C1 segment of cervical spinal cord (tissue), 14 donors: ENCODE measurements at regions not wholly inside any gene's neighbourhood (a gene's known extent, or its start where the extent isn't known, plus 50 kb on each side); places are given as distances from the start of the nearest gene placed in this dataset.
"Not testable (repeated sequence)": the region's sequence is repeated elsewhere in the genome, so short reads cannot be mapped to it uniquely, and the experiment has no call there.

Source experiments
- DNase-seq, 14 donors: peaks; one replicate each; lab custom pipeline; 2025; lab: John Stamatoyannopoulos, UW

DNA sequence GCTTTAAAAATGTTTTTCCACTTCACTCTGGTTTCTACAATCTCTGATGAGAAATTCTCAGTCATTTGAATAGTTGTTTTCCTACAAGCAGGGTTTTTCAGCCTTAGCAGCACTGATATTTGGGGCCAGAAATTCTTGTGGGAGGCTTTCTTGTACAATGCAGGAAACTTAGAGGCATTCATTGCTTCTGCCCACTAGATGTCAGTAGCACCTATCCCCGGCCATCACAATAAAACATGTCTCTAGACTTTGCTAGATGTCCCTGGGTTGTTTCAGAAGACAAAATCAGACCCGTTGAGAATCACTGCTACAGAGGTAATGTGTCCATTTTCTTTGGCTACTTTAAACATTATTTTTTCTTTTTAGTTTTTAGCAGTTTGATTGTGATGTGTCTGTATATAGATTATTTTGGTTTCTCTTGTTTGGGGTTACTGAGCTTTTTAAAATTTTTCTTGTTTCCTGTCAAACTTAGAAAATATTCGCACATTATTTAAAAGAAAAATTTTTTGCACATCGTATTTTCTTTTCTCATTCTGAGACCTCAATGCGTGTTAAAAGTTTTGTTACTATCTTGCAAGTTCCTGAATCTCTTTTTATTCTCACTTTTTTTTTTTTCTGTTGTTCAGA, 60.8 kb upstream of the CCDC179 start:
- DNase-seq, result peak in 1 of 14 donors; percentile 0

DNA sequence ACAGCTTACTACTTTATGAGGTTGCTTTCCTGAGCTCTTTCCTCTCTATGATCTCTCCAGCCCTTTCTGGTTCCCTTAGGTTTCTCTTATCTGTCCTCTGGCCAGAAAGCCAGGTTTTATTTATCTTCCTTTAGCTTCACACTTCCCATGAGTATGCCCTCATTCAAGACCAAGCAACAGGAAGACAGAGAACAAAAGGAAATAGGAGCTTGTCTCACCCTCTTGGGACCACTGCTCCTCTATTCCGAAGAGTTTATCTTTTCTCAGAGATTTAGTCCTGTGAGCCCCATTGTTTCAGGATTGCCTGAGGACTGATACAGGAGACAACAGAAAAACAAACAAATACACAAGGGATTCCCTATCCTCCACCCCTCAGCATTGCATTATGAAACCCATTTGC, 62.4 kb upstream of the CCDC179 start:
- DNase-seq, result no peak

DNA sequence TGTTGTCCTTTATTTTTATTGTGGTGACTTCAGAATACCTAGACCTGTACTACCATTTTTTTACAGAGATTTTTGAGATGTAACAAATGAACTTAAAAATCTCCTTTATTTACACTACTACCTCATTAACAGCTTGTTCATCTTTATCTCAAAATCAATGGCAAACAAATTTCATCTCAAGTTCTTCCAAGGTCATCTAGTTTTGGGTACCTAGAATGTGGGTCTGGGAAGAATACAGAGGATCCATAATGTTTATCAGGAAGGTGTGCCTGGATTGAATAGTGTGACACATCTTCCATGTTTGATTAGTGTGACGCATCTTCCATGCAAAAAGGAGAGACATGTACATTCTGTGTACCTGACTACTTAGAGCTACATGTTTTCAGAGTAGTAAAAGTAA, 63.3 kb upstream of the CCDC179 start:
- no peak for DNase-seq

DNA sequence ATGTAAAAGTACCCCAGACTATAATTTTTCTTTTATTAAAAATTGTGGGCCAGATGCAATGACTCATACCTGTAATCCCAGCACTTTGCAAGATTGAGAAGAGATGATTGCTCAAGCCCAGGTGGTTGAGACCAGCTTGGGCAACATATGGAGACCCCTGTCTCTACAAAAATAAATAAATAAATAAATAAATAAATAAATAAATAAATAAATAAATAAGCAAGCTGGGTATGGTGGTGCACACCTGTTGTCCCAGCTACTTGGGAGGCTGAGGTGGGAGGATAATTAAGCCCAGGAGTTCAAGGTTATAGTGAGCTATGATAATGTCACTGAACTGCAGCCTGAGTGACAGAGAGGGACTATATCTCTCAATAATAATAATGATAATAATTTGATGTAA, 66.1 kb upstream of the CCDC179 start:
- DNase-seq, result no peak

DNA sequence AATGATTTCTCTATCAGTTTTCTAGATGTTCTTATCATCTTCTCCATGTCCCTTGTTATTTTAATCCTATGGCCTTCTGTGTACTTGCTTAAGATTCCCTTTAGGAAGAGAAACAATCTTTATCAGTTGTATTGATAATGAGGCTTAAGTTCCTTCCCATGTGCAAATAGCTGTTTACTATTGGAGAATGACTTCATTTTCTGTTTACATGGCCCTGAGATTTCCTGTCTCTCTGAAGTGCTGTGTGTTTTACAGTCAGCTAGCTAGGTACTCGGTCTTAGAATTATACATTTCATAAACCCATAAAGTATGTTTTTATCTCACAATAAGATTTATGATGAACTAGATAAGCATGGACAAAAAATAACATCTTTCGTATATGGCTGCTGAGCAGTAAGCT, 67.5 kb upstream of the CCDC179 start:
- DNase-seq, result no peak

DNA sequence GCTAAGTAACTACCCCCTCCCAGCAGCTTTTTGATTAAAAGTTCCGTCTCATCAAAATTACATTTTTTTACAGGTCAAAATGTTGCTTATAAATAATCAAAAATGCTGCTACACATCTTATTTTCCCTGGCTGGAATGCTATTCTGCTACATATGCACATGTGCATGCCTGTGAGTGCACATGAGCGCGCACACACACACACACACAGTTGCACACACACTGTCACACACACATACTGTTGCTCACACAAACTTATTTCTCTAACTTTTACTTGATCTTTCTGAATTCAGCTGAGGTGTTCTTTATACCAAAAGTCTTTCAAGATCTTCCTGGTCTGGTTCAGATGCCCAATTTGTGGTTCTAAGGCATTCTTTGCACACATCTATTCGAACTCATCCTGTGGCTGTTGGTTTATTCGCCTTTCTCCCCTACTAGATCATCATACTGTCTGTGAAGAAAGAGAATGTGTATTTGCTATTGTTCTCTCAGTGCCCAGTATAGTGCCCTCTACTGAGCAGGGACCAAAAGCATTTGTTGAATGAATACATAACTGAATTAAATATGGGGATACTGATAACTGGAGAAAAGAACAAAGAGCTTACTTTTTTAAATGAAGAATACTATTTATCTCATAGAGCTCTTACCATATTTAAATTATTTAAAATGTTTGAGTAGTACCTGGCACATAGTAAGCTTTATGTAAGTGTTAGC, 68.1 kb upstream of the CCDC179 start:
- no peak for DNase-seq

DNA sequence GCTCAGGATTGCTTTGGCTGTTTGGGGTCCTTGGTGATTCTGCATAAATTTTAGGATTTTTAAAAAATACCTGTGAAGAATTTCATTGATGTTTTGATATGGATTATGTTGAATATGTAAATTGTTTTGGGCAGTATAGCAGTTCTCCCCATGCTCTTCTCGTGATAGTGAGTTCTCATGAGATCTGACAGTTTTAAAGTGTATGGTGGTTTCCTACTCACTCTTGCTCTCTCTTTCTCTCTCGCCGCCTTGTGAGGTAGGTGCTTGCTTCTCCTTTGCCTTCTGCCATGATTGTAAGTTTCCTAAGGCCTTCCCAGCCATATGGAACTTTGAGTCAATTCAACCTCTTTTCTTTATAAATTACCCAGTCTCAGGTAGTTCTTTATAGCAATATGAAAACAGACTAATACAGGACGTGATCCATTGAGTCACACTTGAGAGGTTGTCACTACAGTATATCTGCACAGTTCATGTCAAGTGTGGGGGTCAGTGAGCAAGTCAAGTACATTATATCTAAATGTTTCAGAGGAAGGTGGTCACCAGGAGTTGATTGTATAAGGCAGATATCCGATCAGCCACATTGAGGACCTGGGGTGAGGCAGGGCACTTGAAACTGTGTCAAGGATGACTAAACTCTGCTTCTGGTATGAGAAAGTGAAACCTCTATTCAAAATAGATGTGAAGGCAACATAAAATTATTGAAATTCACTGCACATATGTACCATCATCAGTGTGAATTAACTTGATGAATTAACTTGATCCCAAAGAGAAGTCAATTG, 70.7 kb upstream of the CCDC179 start:
- DNase-seq, result no peak

DNA sequence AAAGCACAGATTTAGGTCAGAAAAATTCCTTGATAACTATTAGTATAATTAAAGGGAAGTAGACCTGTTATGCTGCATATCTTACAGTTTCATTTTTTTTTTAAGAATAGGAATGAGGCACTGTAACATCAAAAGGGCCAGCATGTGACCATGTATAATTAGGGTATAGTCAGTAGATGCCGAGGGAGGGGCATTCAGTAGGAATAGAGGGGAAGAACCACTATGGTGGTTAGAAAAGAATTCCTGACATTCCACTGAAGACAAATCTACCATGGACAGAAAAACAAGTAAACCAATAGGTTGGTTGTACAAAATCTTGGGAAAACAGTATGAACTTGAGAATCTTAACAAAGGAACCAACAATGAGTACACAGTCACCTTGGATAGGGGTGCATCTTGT, 78.4 kb upstream of the CCDC179 start:
- no peak for DNase-seq

DNA sequence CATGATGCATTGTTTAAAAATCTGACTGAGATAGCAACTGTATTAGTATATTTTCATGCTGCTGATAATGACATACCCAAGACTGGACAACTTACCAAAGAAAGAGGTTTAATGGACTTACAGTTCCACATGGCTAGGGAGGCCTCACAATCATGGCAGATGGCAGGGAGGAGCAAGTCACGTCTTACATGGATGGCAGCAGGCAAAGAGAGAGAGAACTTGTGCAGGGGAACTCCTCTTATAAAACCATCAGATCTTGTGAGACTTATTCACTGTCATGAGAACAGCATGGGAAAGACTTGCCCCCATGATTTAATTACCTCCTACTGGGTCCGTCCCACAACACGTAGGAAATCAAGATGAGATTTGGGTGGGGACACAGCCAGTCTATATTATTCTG, 81.3 kb upstream of the CCDC179 start:
- DNase-seq, result not testable (repeated sequence)

DNA sequence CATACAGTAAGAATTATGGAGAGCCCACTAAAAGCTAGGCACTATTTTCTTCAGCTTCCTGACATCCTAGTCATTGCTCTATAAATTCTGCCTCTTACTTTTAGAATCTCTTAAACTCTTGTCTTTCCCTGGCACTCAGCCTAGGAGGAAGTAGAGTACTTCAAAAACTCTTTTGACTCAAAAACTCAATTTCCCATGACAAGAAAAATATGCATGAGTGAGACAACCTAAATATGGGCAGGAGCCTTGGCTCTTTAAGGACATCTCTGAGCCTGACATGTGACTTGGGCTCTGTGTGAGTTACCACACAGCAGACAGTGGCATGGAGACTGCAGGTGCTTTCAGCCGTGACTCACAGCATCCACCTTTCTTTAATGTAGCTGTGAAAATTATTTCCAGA, 97.5 kb upstream of the CCDC179 start:
- no peak for DNase-seq

DNA sequence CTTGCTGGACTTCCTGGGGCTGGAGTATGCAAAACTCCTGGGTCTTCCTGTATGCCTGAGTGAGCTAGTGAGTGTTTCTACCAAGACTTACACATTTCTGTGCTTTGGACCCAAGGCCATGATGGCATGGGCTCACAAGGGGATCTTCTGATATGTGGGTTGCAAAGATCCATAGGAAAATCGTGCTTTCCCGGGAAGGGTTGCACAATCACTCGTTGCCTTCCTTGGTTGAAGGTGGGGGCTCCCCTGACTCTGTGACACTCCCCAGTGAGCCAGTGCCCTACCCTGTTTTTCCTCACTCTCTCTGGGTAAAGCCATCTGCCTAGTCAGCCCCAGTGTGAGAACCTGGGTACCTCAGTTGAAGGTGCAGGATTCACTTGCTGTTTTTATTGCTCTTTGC, 114.0 kb upstream of the CCDC179 start:
- no peak for DNase-seq

DNA sequence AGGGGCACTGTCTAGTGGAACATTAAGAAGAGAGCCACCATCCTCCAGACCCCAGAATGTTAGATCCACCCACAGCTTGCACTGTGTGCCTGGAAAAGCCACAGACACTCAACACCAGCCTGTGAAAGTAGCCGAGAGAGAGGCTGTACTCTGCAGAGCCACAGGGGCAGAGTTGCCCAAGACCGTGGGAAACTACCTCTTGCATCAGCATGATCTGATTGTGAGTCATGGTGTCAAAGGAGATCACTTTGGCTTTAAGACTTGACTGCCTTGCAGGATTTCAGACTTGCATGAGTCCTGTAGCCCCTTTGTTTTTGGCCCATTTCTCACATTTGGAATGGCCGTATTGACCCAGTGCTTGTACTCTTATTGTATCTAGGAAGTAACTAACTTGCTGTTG, 115.9 kb upstream of the CCDC179 start:
- DNase-seq, result no peak

DNA sequence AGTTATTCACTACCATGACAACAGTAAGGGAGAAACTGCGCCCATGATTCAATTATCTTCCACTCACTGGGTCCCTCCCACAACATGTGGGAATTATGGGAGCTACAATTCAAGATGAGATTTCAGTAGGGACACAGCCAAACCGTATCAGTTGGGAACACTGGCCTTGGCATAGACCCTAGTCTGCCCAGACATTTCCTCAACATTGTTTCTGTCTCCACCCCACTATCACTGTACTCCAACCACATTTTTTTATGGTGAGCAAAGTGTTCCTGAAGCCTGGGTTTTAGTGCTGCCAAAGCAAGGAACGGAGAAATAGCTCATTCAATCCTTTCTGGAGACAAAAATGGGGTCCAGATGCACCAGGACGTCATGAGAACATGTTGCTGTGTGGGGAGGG, 122.6 kb upstream of the CCDC179 start:
- DNase-seq, result no peak

DNA sequence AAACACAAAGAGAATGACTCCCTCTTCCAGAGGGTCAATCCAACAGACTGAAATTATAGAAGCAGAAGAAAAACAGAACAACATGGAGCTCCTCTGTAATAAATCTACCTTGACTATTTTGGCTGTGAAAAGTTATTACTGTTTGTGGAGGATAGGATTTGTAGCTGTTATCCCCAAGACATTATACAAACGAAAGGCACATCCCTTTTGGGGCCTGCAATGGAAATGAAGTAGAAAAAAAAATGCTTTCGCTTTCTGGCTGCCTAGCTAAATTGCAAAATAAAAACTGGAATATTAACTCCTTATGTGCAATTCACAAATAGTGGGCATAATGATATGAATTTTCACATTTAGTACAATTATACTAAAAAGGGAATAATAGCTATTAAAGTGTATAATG, 123.8 kb upstream of the CCDC179 start:
- no peak for DNase-seq

DNA sequence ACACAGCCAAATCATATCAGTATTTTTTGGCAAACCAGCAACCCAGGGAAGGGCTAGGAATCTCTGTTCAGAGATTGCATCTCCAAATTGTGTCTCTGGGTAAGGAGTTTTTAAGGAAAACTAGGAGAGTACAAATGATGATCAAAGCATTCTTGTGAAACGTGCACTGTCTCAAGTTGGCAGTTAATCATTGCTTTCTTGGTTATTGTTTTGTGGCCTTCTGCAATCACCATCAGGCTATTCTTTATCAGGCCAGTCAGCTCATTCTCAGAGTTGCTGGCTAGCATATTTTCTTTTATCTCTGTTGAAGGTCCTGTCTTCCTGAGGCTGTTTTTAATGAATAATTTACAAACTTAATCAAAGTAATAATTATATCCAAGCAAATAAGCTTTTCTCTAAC, 129.1 kb upstream of the CCDC179 start:
- DNase-seq, result no peak

DNA sequence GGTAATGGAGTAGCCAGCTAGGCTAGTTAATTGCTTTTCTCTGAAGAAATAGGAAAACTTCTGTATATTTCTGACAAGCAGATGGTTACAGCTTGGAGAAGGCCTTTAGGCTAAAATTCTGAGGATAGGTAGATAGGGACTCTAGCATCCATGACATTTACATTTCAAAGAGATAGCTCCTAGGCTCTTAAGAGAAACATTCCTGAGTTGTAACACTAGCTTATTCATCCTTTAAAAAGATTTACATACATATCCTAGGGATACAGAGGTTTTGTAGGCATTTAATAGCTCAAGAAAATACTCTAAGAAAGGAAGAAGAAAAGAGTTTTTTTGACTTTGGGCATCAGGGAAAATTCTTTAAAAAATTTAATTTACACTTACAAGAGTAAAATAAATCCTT, 130.9 kb upstream of the CCDC179 start:
- DNase-seq, result no peak

DNA sequence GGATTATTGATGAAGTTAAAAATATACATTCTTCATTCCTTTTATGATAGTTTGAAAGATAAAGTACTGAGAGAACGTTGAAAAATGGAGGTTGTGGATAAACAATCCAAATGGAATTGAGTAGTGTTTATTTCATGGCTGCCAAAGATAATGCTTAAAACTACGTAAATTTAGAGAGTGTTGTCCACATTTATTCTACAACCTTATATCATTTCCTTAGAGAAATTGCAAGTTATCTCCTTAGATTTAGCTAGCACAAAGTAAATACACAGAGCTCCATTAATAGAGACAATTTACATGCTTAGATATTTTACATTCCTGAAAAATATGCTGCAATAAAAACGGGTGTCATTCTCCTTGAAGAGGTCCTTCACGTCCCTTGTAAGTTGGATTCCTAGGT, 146.5 kb upstream of the CCDC179 start:
- no peak for DNase-seq

DNA sequence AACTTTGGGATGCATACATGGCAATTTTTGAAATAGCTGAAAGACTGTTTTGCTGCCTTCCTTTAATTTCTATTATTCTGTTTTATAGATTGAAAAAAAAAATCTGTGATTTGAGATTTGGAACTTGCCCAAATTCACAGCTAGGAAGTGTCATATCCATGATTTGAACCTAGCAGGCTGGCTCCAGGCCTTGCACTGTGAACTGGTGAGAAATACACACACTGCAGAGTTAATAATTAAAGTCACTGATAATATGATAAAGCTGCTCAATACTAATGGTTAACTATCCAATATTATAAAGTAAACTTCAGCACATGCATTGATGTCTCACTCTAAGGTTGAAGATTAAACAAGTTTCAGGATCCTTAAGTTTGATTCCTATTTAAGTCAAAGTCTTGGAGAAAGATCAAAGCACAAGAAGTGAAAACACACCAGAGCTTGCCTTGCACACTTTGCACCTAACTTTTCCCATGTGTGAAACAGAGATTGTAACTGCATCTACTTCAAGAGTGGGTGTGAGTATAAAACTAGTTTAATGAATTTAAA, 150.6 kb upstream of the CCDC179 start:
- no peak for DNase-seq

DNA sequence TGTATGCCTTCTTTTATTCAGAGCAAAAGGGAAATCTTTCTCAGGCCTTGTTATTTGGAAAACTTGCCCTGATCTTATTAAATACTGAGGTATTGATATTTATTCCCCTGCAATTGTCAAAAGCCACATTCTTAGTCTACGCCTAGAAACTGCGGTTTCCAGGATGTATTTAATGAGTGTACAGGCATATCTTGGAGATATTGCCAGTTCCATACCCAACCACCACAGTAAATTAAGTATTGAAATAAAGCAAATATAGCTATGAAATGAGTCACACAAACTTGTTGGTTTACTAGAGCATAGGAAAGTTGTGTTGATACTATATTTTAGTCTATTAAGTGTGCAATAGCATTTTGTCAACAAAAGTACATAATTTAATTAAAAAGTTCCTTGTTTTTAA, 152.7 kb upstream of the CCDC179 start:
- no peak for DNase-seq

DNA sequence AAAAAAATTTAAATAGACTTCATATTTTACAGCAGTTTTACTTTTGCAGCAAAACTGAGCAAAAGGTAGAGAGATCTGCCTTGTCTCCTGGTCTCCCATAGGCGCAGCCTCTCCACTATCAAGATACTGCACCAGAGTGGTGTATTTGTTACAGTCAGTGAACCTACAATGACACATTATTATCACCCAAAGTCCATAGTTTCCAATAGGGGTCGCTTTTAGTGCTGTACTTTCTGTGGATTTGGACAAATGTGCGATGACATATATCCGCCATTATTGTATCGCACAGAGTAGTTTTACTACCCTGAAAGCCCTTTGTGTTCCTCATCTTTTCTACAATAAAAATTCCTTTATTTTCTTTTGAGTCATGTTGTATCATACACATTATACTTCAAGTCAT, 153.2 kb upstream of the CCDC179 start:
- no peak for DNase-seq

DNA sequence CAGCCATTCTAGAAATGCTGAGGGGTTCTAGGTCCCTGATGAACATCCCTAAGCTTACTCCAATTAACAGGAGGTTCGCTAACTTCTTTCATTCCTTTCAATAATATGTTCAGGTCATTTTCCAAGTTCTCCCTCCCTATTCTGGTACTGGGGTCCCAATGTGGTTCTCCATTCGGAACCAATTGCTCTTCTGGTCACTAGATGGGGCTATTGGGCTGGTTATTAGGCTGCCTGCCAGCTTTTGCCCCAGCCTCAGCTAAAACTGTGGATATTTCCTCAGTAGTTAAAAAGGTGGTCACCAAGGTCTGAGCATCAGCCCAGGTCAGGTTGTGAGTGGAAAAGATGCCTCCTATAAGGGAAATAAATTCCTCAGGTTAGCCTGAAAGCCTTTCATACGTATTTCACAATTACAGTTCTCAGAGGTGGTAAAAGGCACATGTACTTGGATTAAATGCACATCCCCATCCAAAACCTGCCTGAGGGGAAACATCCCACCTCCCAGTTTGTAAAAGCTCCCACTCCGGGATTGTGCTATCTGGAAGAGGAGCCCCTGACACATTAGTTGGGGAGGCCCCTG, 161.1 kb upstream of the CCDC179 start:
- peak in 1 of 14 donors; percentile 15 for DNase-seq

DNA sequence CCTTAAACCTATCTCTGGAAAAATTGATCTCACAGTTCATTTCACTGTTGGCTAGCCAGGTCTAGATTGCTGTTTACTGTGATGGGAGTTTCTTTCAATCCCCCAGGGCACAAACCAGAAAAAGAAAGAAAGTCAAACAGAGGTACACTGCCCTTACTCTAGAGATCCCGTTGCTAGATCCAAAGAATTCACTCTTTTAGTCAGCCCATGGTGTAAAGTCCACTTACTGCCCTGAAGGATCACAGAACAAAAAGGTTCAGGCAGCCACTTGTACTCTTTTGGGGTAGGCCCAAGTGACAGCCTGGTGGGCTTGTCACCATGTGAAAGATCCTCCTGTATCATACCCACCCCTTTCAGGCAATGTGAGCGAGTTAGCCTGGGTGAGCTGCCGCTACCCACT, 162.6 kb upstream of the CCDC179 start:
- no peak for DNase-seq
